OCI-LY1 (cell line): ENCODE measurements at regions not wholly inside any gene's neighbourhood (a gene's known extent, or its start where the extent isn't known, plus 50 kb on each side); places are given as distances from the start of the nearest gene placed in this dataset.

Source experiments
- EZH2 ChIP-seq: fragments of 200-600 bp; sonication (generic), shearing (Covaris generic); IDR thresholded peaks from 2 replicates; pipeline ENCODE4 v1.8.0; 2017; ENCODE audit warnings: borderline replicate concordance, mixed run types, mild to moderate bottlenecking, antibody characterized with exemption, low read length, moderate library complexity, mixed read lengths
- TF ChIP-seq, protein P1 (sequence below): fragments of 200-600 bp; sonication (generic), shearing (Covaris generic); IDR thresholded peaks from 2 replicates; pipeline ENCODE4 v1.5.1; 2017; ENCODE audit warnings: mild to moderate bottlenecking, antibody characterized with exemption, low read length, moderate library complexity, mixed read lengths

DNA sequence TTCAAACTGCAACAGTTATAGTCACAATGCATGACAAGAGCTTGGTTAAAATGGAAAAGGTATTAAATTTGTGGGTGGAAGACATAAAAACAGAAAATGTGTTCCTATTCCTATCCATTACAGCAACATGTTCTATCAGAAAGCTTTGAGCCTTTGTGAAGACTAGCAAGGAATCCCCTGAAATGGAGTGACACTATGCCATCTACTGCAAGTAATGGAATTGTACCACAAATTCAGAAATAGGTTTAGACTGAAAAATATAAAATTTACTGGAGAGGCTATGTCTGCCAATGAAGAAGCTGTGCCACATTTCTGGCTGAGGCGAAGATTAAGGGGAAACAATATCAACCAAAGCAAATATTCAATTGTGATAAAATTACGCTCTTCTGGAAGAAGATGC, 247.9 kb downstream of the ADAM29 start:
- TF ChIP-seq, protein P1, sequence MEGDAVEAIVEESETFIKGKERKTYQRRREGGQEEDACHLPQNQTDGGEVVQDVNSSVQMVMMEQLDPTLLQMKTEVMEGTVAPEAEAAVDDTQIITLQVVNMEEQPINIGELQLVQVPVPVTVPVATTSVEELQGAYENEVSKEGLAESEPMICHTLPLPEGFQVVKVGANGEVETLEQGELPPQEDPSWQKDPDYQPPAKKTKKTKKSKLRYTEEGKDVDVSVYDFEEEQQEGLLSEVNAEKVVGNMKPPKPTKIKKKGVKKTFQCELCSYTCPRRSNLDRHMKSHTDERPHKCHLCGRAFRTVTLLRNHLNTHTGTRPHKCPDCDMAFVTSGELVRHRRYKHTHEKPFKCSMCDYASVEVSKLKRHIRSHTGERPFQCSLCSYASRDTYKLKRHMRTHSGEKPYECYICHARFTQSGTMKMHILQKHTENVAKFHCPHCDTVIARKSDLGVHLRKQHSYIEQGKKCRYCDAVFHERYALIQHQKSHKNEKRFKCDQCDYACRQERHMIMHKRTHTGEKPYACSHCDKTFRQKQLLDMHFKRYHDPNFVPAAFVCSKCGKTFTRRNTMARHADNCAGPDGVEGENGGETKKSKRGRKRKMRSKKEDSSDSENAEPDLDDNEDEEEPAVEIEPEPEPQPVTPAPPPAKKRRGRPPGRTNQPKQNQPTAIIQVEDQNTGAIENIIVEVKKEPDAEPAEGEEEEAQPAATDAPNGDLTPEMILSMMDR: no peak
- no peak for TF ChIP-seq EZH2
